GM23248 (cell line): ENCODE measurements at regions not wholly inside any gene's neighbourhood (a gene's known extent, or its start where the extent isn't known, plus 50 kb on each side); places are given as distances from the start of the nearest gene placed in this dataset.

Experiments used
- EZH2 ChIP-seq: fragments of 200-600 bp; sonication (generic); IDR thresholded peaks from 2 replicates; pipeline ENCODE4 v1.6.1; 2018; ENCODE audit warnings: antibody characterized with exemption, mild to moderate bottlenecking; ENCODE audit not compliant: insufficient read depth, poor library complexity, severe bottlenecking
- EZH2phosphoT487 ChIP-seq: fragments of 200-600 bp; sonication (generic); IDR thresholded peaks from 2 replicates; pipeline ENCODE4 v1.6.1; 2018; ENCODE audit warnings: antibody characterized with exemption, moderate library complexity, mild to moderate bottlenecking, low read depth; ENCODE audit not compliant: insufficient read depth

DNA sequence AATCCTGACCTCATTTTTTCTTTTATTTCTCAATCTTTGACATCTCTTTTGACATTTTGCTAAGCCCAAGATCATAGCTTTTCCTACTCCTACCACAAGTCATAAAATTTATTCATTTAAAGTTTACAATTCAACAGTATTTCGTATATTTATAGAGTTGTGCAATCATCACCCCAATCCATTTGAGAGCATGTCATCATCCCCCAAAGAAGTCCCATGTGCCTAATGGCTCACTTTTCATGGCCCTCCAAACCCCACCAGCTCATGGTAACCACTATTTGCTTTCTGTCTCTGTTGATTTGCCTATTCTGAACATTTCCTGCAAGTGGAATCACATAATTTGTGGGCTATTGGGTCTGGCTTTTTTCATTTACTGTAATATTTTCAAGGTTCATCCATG lies 52.5 kb upstream of the GLI3 start:
- no peak for TF ChIP-seq EZH2
- TF ChIP-seq EZH2phosphoT487, result no peak
